H1 (cell line): ENCODE measurements at regions not wholly inside any gene's neighbourhood (a gene's known extent, or its start where the extent isn't known, plus 50 kb on each side); places are given as distances from the start of the nearest gene placed in this dataset.

ENCODE experiments used
- CTCF ChIA-PET: fragments of 300-600 bp; sonication (Branson Sonifier 250); formaldehyde crosslinking; loops from one replicate; lab custom pipeline; 2021; ENCODE audit not compliant: partially characterized antibody; lab: Charles Lee
- POLR2A ChIA-PET: fragments of 300-600 bp; sonication (Branson Sonifier 250); formaldehyde crosslinking; loops from one replicate; lab custom pipeline; 2021; ENCODE audit warnings: inconsistent platforms; ENCODE audit not compliant: partially characterized antibody; lab: Charles Lee
- DNase-seq, 2 experiments: peaks; one replicate each; pipeline versions ENCODE4 v3.0.0 to v3.0.0-alpha.2; 2010 to 2022; ENCODE audit warnings: low spot score in 2 of 2, low read depth in 1 of 2, mixed read lengths in 1 of 2
- FAIRE-seq: peaks from 2 replicates; lab custom pipeline; 2011; peaks lifted over from hg19 to GRCh38; lab: Jason Lieb, UNC
- H2AFZ ChIP-seq: 2 replicates; pipeline ENCODE4 v1.8.1; 2012; ENCODE audit warnings: low read length, inconsistent platforms
- H2AK5ac ChIP-seq: 2 replicates; pipeline ENCODE4 v1.6.1; 2013; ENCODE audit warnings: low read depth, low read length
- H2BK120ac ChIP-seq: replicated peaks from 2 replicates; pipeline ENCODE3; 2013; ENCODE audit warnings: low read depth, low read length, inconsistent platforms
- H2BK12ac ChIP-seq: 2 replicates; pipeline ENCODE4 v1.6.1; 2013; ENCODE audit warnings: low read depth, low read length
- H2BK15ac ChIP-seq: 2 replicates; pipeline ENCODE4 v1.6.1; 2013; ENCODE audit warnings: low read length
- H2BK20ac ChIP-seq: 2 replicates; pipeline ENCODE4 v1.6.1; 2013; ENCODE audit warnings: low read length
- H2BK5ac ChIP-seq: 2 replicates; pipeline ENCODE4 v1.6.1; 2013; ENCODE audit warnings: low read depth, low read length
- H3K14ac ChIP-seq: 2 replicates; pipeline ENCODE4 v1.6.1; 2013; ENCODE audit warnings: inconsistent platforms; ENCODE audit not compliant: insufficient read length
- H3K18ac ChIP-seq: 2 replicates; pipeline ENCODE4 v1.6.1; 2013; ENCODE audit warnings: low read length; ENCODE audit errors: extremely low read depth
- H3K23ac ChIP-seq: 2 replicates; pipeline ENCODE4 v1.6.1; 2013; ENCODE audit warnings: inconsistent platforms; ENCODE audit not compliant: insufficient read length
- H3K23me2 ChIP-seq: 2 replicates; pipeline ENCODE4 v1.6.1; 2013; ENCODE audit warnings: low read depth, low read length
- H3K27ac ChIP-seq: 2 replicates; pipeline ENCODE4 v1.6.1; 2011; ENCODE audit warnings: low read depth, low read length, inconsistent platforms
- H3K27me3 ChIP-seq, 4 experiments: replicated peaks in 1 of 4; 1 replicate in 1 of 4; 2 replicates in 3 of 4; pipeline versions ENCODE4 v1.6.1 to v1.8.1; 2011 to 2013; ENCODE audit warnings: low read length in 3 of 4, mild to moderate bottlenecking in 3 of 4, inconsistent platforms in 2 of 4, mixed read lengths in 2 of 4, moderate library complexity in 1 of 4; ENCODE audit not compliant: control insufficient read depth in 3 of 4, insufficient read depth in 3 of 4; ENCODE audit errors: extremely low read depth in 1 of 4
- H3K36me3 ChIP-seq, 4 experiments: 2 replicates each; pipeline versions ENCODE4 v1.6.1 to v1.8.1; 2011 to 2013; ENCODE audit warnings: mild to moderate bottlenecking in 4 of 4, low read length in 3 of 4, moderate library complexity in 2 of 4, control low read depth in 1 of 4, inconsistent platforms in 1 of 4; ENCODE audit not compliant: insufficient read depth in 4 of 4, control insufficient read depth in 2 of 4
- H3K4ac ChIP-seq: replicated peaks from 2 replicates; pipeline ENCODE3; 2013; ENCODE audit warnings: low read length, low read depth, mixed read lengths, inconsistent platforms; ENCODE audit not compliant: insufficient read length
- H3K4me1 ChIP-seq, 4 experiments: replicated peaks in 1 of 4; 1 replicate in 1 of 4; 2 replicates in 3 of 4; pipeline versions ENCODE4 v1.6.1 to v1.8.1; 2011 to 2013; ENCODE audit warnings: low read length in 3 of 4, inconsistent platforms in 2 of 4, mixed read lengths in 1 of 4; ENCODE audit not compliant: insufficient read depth in 4 of 4, control insufficient read depth in 3 of 4
- H3K4me2 ChIP-seq, 2 experiments: 2 replicates each; pipeline versions ENCODE4 v1.6.1 to v1.8.1; 2011 to 2013; ENCODE audit warnings: low read depth in 2 of 2, low read length in 2 of 2, control low read depth in 1 of 2, inconsistent platforms in 1 of 2, mild to moderate bottlenecking in 1 of 2; ENCODE audit not compliant: insufficient read depth in 1 of 2
- H3K4me3 ChIP-seq, 4 experiments: fragments of 200-600, 300-600 bp in 1 of 4; sonication (generic), shearing (Covaris generic), sonication (Bioruptor Twin) in 1 of 4; 2 replicates each; pipeline versions ENCODE4 v1.5.1 to v1.8.1; 2011 to 2016; ENCODE audit warnings: low read length in 4 of 4, low read depth in 3 of 4, control low read depth in 2 of 4, inconsistent platforms in 2 of 4, mild to moderate bottlenecking in 2 of 4, mixed read lengths in 1 of 4, moderate library complexity in 1 of 4; ENCODE audit not compliant: insufficient read depth in 2 of 4; ENCODE audit errors: extremely low read depth in 1 of 4
- H3K56ac ChIP-seq: replicated peaks from 2 replicates; pipeline ENCODE3; 2013; ENCODE audit warnings: low read depth, mild to moderate bottlenecking, mixed read lengths, low read length, inconsistent platforms; ENCODE audit not compliant: insufficient read length
- H3K79me1 ChIP-seq: 2 replicates; pipeline ENCODE4 v1.6.1; 2013; ENCODE audit warnings: low read depth, low read length, control low read depth
- H3K79me2 ChIP-seq, 2 experiments: 2 replicates each; pipeline versions ENCODE4 v1.6.1 to v1.8.1; 2012 to 2013; ENCODE audit warnings: low read length in 2 of 2, mild to moderate bottlenecking in 2 of 2, inconsistent platforms in 1 of 2; ENCODE audit not compliant: insufficient read depth in 2 of 2, control insufficient read depth in 1 of 2
- H3K9ac ChIP-seq, 4 experiments: replicated peaks in 1 of 4; 1 replicate in 1 of 4; 2 replicates in 3 of 4; pipeline versions ENCODE4 v1.6.1 to v1.8.1; 2011 to 2013; ENCODE audit warnings: low read depth in 3 of 4, low read length in 3 of 4, control low read depth in 2 of 4, mild to moderate bottlenecking in 2 of 4, moderate library complexity in 2 of 4, inconsistent platforms in 1 of 4; ENCODE audit errors: extremely low read depth in 1 of 4
- H3K9me3 ChIP-seq, 2 experiments: 2 replicates each; pipeline versions ENCODE4 v1.6.1 to v1.8.1; 2012 to 2013; ENCODE audit warnings: mild to moderate bottlenecking in 2 of 2, moderate library complexity in 2 of 2, control low read depth in 1 of 2, inconsistent platforms in 1 of 2, low read depth in 1 of 2, low read length in 1 of 2, mixed read lengths in 1 of 2; ENCODE audit not compliant: insufficient read depth in 2 of 2
- H4K20me1 ChIP-seq, 2 experiments: replicated peaks in 1 of 2; 2 replicates each; pipeline versions ENCODE3 to v1.8.1; 2011 to 2013; ENCODE audit warnings: inconsistent platforms in 2 of 2, low read length in 2 of 2, mild to moderate bottlenecking in 1 of 2; ENCODE audit not compliant: insufficient read depth in 2 of 2, control insufficient read depth in 1 of 2
- H4K5ac ChIP-seq: 2 replicates; pipeline ENCODE4 v1.6.1; 2013; ENCODE audit warnings: low read length, low read depth, mixed read lengths, inconsistent platforms; ENCODE audit not compliant: insufficient read length
- H4K8ac ChIP-seq: 2 replicates; pipeline ENCODE4 v1.8.0; 2013; ENCODE audit warnings: mild to moderate bottlenecking, moderate library complexity, low read length, inconsistent platforms; ENCODE audit not compliant: insufficient read depth; ENCODE audit errors: extremely low read depth
- H4K91ac ChIP-seq: replicated peaks from 2 replicates; pipeline ENCODE3; 2013; ENCODE audit warnings: low read length, mixed read lengths, inconsistent platforms; ENCODE audit not compliant: insufficient read length
- CREB1 ChIP-seq: IDR thresholded peaks from 2 replicates; pipeline ENCODE4 v1.6.1; 2012; ENCODE audit warnings: inconsistent platforms
- JUN ChIP-seq: IDR thresholded peaks from 2 replicates; pipeline ENCODE4 v1.6.1; 2011; ENCODE audit warnings: low read depth, mild to moderate bottlenecking, improper control_type of control experiment, low read length
- RBBP5 ChIP-seq: IDR thresholded peaks from 2 replicates; pipeline ENCODE4 v1.7.1; 2012; ENCODE audit warnings: low read depth, mild to moderate bottlenecking, inconsistent platforms, low read length, moderate library complexity, borderline replicate concordance
- WGBS, 2 experiments: shearing (Covaris generic) in 1 of 2; methylation state at CpG; one replicate each; pipeline versions ENCODE4 v1.1.6 to v1.1.7; 2013 to 2015; ENCODE audit warnings: low lambda C conversion rate in 2 of 2, mixed read lengths in 2 of 2, inconsistent platforms in 1 of 2, low coverage in 1 of 2, missing lambda C conversion rate in 1 of 2; ENCODE audit not compliant: insufficient replicate concordance in 2 of 2, insufficient coverage in 1 of 2, insufficient read length in 1 of 2; ENCODE audit errors: extremely low coverage in 1 of 2, missing lambda C conversion rate in 1 of 2; 5-methylcytosine and 5-hydroxymethylcytosine counted together
- TF ChIP-seq, protein P1 (sequence below): IDR thresholded peaks from 2 replicates; pipeline ENCODE4 v1.6.1; 2011; ENCODE audit warnings: low read length, improper control_type of control experiment

DNA sequence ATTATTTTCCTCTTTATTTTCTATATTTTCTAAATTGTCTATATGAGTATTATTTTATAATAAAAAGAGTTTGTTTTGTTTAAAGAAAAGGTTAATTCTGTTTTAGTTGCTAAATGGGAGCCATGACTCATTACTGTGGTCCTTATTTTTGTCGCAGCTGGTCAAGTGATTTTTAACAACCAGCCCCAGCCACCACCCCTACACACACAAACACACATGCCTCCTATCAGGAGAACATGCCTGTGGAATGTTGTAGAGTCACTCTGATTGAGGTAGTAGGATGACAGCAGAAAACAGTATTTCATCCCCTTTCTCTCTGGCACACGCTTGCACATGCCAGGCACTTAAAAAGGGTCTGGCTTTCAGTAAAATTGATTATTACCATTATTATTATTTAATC lies 68.6 kb upstream of the GDF10 start:
- CTCF ChIA-PET: no interaction called here
- Histone ChIP-seq H3K27ac (no peak overlapping the region), H3K4ac (no peak overlapping the region), H2BK20ac (no peak overlapping the region), H3K9me3 (peaks cover 0 to 3% of the 10 kb centered on the region in 2 experiments; a peak in 2 of 4 replicates), H2AFZ (no peak overlapping the region), H3K4me1 (no peaks in the 10 kb centered on the region), H3K79me1 (no peaks in the 10 kb centered on the region), H3K23ac (no peak overlapping the region), H4K91ac (no peak overlapping the region), H3K14ac (no peak overlapping the region), H3K9ac (no peak overlapping the region), H2BK120ac (no peak overlapping the region), H3K23me2 (no peaks in the 10 kb centered on the region), H2AK5ac (no peak overlapping the region), H3K18ac (no peak overlapping the region), H3K4me3 (no peak overlapping the region), H4K5ac (no peak overlapping the region), H3K27me3 (0 out of 7 replicates have a peak, but pooled peaks cover 0 to 2% (median 0%) of the 10 kb centered on the region in 4 experiments), H4K20me1 (no peaks in the 10 kb centered on the region), H2BK15ac (no peak overlapping the region), H4K8ac (no peak overlapping the region), H2BK5ac (no peak overlapping the region), H2BK12ac (no peak overlapping the region), H3K4me2 (no peak overlapping the region), H3K56ac (no peak overlapping the region), H3K36me3 (no peaks in the 10 kb centered on the region), H3K79me2 (no peaks in the 10 kb centered on the region)
- DNase-seq (no peak), FAIRE-seq (no peak)
- WGBS, 2 experiments: 90% methylated on average over 2 of the region's 2 CpGs; no CpG with 5 or more reads in 1 of the 2 experiments
- POLR2A ChIA-PET: no interaction called here
- TF ChIP-seq, protein P1, sequence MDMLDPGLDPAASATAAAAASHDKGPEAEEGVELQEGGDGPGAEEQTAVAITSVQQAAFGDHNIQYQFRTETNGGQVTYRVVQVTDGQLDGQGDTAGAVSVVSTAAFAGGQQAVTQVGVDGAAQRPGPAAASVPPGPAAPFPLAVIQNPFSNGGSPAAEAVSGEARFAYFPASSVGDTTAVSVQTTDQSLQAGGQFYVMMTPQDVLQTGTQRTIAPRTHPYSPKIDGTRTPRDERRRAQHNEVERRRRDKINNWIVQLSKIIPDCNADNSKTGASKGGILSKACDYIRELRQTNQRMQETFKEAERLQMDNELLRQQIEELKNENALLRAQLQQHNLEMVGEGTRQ: no peak
- TF ChIP-seq RBBP5: no peak
- no peak for TF ChIP-seq CREB1
- TF ChIP-seq JUN: no peak
